ENCODE measurements at regions not wholly inside any gene's neighbourhood (a gene's known extent, or its start where the extent isn't known, plus 50 kb on each side); places are given as distances from the start of the nearest gene placed in this dataset.
A peak's percentile ranks its signal among the peaks of the same experiment; 100 is the strongest.

- peak in 1 of 2 donors; percentile 59 for DNase-seq (ENCODE audit: low read depth in 2 of 2)
These were observed 364.1 kb downstream of the BRINP1 start for GRCh38 chr9:119005162-119005561.

GRCh38 chr9:119009249-119009648 is 360.0 kb downstream of the BRINP1 start:
- H3K4me2 ChIP-seq (ENCODE audit: extremely low read depth, insufficient read depth, low read length): peak overlapping the region; percentile 4

More at GRCh38 chr9:119005162-119005561, 364.1 kb downstream of the BRINP1 start:
- no peak overlapping the region for H3K9ac ChIP-seq (ENCODE audit: insufficient read depth, low read length)
- H3K4me3 ChIP-seq (replicated peaks in 1 of 4; ENCODE audit: control extremely low read depth in 1 of 4, insufficient read depth in 1 of 4, low read depth in 3 of 4, low read length in 4 of 4): no peak overlapping the region
- H3K4me1 ChIP-seq (ENCODE audit: control insufficient read depth, extremely low read depth, insufficient read depth, low read length): peaks cover 13% of the 10 kb centered on the region
- H3K79me2 ChIP-seq (ENCODE audit: control insufficient read depth, insufficient read depth, low read length): no peaks in the 10 kb centered on the region
- H3K27ac ChIP-seq (ENCODE audit: insufficient read depth, low read length): peak overlapping the region; percentile 62
- H3K27me3 ChIP-seq (ENCODE audit: control insufficient read depth, insufficient read depth, low read length): no peaks in the 10 kb centered on the region
- TF ChIP-seq EZH2 (IDR thresholded peaks at IDR 0.05; ENCODE audit: low read length, missing control alignments): no peak
- TF ChIP-seq CTCF (conservative IDR thresholded peaks at IDR 0.05 in 1 of 2, IDR thresholded peaks at IDR 0.05 in 1 of 2; ENCODE audit: low read depth in 1 of 2, low read length in 2 of 2): no peak
- no peaks in the 10 kb centered on the region for H4K20me1 ChIP-seq (ENCODE audit: control insufficient read depth, extremely low read depth, insufficient read depth, low read length)
- H3K36me3 ChIP-seq (ENCODE audit: control insufficient read depth, insufficient read depth, low read length): no peaks in the 10 kb centered on the region
- H3K4me2 ChIP-seq (ENCODE audit: extremely low read depth, insufficient read depth, low read length): no peak overlapping the region
- no peaks in the 10 kb centered on the region for H3K9me3 ChIP-seq (ENCODE audit: control insufficient read depth, insufficient read depth, low read depth, low read length)
- H2AFZ ChIP-seq (ENCODE audit: low read length): no peak overlapping the region

GRCh38 chr9:119020284-119020683 is 349.0 kb downstream of the BRINP1 start:
- Histone ChIP-seq H3K79me2 (ENCODE audit: control insufficient read depth, insufficient read depth, low read length) (no peaks in the 10 kb centered on the region), H2AFZ (ENCODE audit: low read length) (no peak overlapping the region), H3K4me1 (ENCODE audit: control insufficient read depth, extremely low read depth, insufficient read depth, low read length) (no peaks in the 10 kb centered on the region), H3K27ac (ENCODE audit: insufficient read depth, low read length) (no peak overlapping the region), H4K20me1 (ENCODE audit: control insufficient read depth, extremely low read depth, insufficient read depth, low read length) (no peaks in the 10 kb centered on the region), H3K4me2 (ENCODE audit: extremely low read depth, insufficient read depth, low read length) (no peak overlapping the region), H3K27me3 (ENCODE audit: control insufficient read depth, insufficient read depth, low read length) (no peaks in the 10 kb centered on the region), H3K9me3 (ENCODE audit: control insufficient read depth, insufficient read depth, low read depth, low read length) (no peaks in the 10 kb centered on the region), H3K36me3 (ENCODE audit: control insufficient read depth, insufficient read depth, low read length) (no peaks in the 10 kb centered on the region), H3K9ac (ENCODE audit: insufficient read depth, low read length) (no peak overlapping the region), H3K4me3 (replicated peaks in 1 of 4; ENCODE audit: control extremely low read depth in 1 of 4, insufficient read depth in 1 of 4, low read depth in 3 of 4, low read length in 4 of 4) (no peak overlapping the region)
- peak in 1 of 2 donors; percentile 80 for DNase-seq (ENCODE audit: low read depth in 2 of 2)
- TF ChIP-seq CTCF (conservative IDR thresholded peaks at IDR 0.05 in 1 of 2, IDR thresholded peaks at IDR 0.05 in 1 of 2; ENCODE audit: low read depth in 1 of 2, low read length in 2 of 2): no peak
- no peak for TF ChIP-seq EZH2 (IDR thresholded peaks at IDR 0.05; ENCODE audit: low read length, missing control alignments)

More at GRCh38 chr9:119009249-119009648, 360.0 kb downstream of the BRINP1 start:
- Histone ChIP-seq H4K20me1 (ENCODE audit: control insufficient read depth, extremely low read depth, insufficient read depth, low read length) (no peaks in the 10 kb centered on the region), H3K9ac (ENCODE audit: insufficient read depth, low read length) (no peak overlapping the region), H3K4me3 (replicated peaks in 1 of 4; ENCODE audit: control extremely low read depth in 1 of 4, insufficient read depth in 1 of 4, low read depth in 3 of 4, low read length in 4 of 4) (peak overlapping the region in 1 of 4 experiments; percentile 39), H3K4me1 (ENCODE audit: control insufficient read depth, extremely low read depth, insufficient read depth, low read length) (peaks cover 9% of the 10 kb centered on the region), H3K27ac (ENCODE audit: insufficient read depth, low read length) (no peak overlapping the region), H3K79me2 (ENCODE audit: control insufficient read depth, insufficient read depth, low read length) (no peaks in the 10 kb centered on the region), H3K9me3 (ENCODE audit: control insufficient read depth, insufficient read depth, low read depth, low read length) (no peaks in the 10 kb centered on the region), H3K27me3 (ENCODE audit: control insufficient read depth, insufficient read depth, low read length) (no peaks in the 10 kb centered on the region), H2AFZ (ENCODE audit: low read length) (peak overlapping the region; percentile 12), H3K36me3 (ENCODE audit: control insufficient read depth, insufficient read depth, low read length) (no peaks in the 10 kb centered on the region)
- no peak for TF ChIP-seq CTCF (conservative IDR thresholded peaks at IDR 0.05 in 1 of 2, IDR thresholded peaks at IDR 0.05 in 1 of 2; ENCODE audit: low read depth in 1 of 2, low read length in 2 of 2)
- TF ChIP-seq EZH2 (IDR thresholded peaks at IDR 0.05; ENCODE audit: low read length, missing control alignments): no peak
- peak in 1 of 2 donors; percentile 85 for DNase-seq (ENCODE audit: low read depth in 2 of 2)
